ENCODE measurements at regions not wholly inside any gene's neighbourhood (a gene's known extent, or its start where the extent isn't known, plus 50 kb on each side); places are given as distances from the start of the nearest gene placed in this dataset.

GRCh38 chr7:124219681-124220080 is 186.8 kb upstream of the TMEM229A start:
- Histone ChIP-seq H3K4me2 (no peak overlapping the region), H3K4me1 (no peaks in the 10 kb centered on the region), H3K27ac (no peak overlapping the region), H3K9me3 (no peaks in the 10 kb centered on the region), H3K4me3 (no peak overlapping the region)
- ChIA-PET CTCF (no interaction called here), POLR2A (no interaction called here)
- 4% methylated on average over 3 of the region's 3 CpGs for WGBS (ENCODE audit: missing lambda C conversion rate)
- ATAC-seq (no peak), FAIRE-seq (no peak), DNase-seq (ENCODE audit: low read depth in 1 of 2, low spot score in 1 of 2) (no peak)
- TF ChIP-seq USF2 (IDR thresholded peaks at IDR 0.05) (no peak), SREBF2 (IDR thresholded peaks at IDR 0.05) (no peak), CHD2 (IDR thresholded peaks at IDR 0.05; ENCODE audit: low read length, partially characterized antibody) (no peak), CBX8 (IDR thresholded peaks at IDR 0.05) (no peak), MYC (IDR thresholded peaks at IDR 0.05; ENCODE audit: borderline replicate concordance, low read length) (no peak), MAZ (IDR thresholded peaks at IDR 0.05; ENCODE audit: borderline replicate concordance, low read depth, low read length) (no peak), REST (IDR thresholded peaks at IDR 0.05) (no peak), BHLHE40 (IDR thresholded peaks at IDR 0.05; ENCODE audit: low read depth, low read length) (no peak)

GRCh38 chr7:124208642-124209041 is 175.8 kb upstream of the TMEM229A start:
- Histone ChIP-seq H3K9me3 (no peaks in the 10 kb centered on the region), H3K4me3 (no peak overlapping the region), H3K4me1 (no peaks in the 10 kb centered on the region), H3K27ac (no peak overlapping the region), H3K4me2 (no peak overlapping the region)
- no peak for ATAC-seq
- no peak for FAIRE-seq
- ChIA-PET CTCF (no interaction called here), POLR2A (no interaction called here)
- DNase-seq (ENCODE audit: low read depth in 1 of 2, low spot score in 1 of 2): no peak
- no peak for TF ChIP-seq CHD4 (IDR thresholded peaks at IDR 0.05; ENCODE audit: borderline replicate concordance)
- TF ChIP-seq CBX8 (IDR thresholded peaks at IDR 0.05): no peak
- TF ChIP-seq HES2 (IDR thresholded peaks at IDR 0.05): no peak
- TF ChIP-seq GATA3 (IDR thresholded peaks at IDR 0.05; ENCODE audit: borderline replicate concordance): no peak
- TF ChIP-seq NFE2L2 (conservative IDR thresholded peaks at IDR 0.05; ENCODE audit: low read length): no peak
- TF ChIP-seq ELK1 (IDR thresholded peaks at IDR 0.05; ENCODE audit: low read depth, low read length): no peak
- TF ChIP-seq CTCF (IDR thresholded peaks at IDR 0.05): no peak
- TF ChIP-seq SMC3 (IDR thresholded peaks at IDR 0.05): no peak
- no peak for TF ChIP-seq ZNF302 (CRISPR knock-in tag; IDR thresholded peaks at IDR 0.05)
- TF ChIP-seq NR3C1 (IDR thresholded peaks at IDR 0.05): no peak
- TF ChIP-seq NPAS2 (CRISPR knock-in tag; IDR thresholded peaks at IDR 0.05; ENCODE audit: borderline replicate concordance): no peak
- no peak for TF ChIP-seq FOSL2 (IDR thresholded peaks at IDR 0.05)
- TF ChIP-seq FOSL2 (CRISPR knock-in tag; IDR thresholded peaks at IDR 0.05): no peak
- TF ChIP-seq ESRRA (IDR thresholded peaks at IDR 0.05; ENCODE audit: borderline replicate concordance, low read length): no peak
- no peak for TF ChIP-seq E2F6 (IDR thresholded peaks at IDR 0.05; ENCODE audit: borderline replicate concordance, low read depth)
- no peak for TF ChIP-seq HOXA7 (CRISPR knock-in tag; IDR thresholded peaks at IDR 0.05)
- no peak for TF ChIP-seq ZFP36 (IDR thresholded peaks at IDR 0.05; ENCODE audit: borderline replicate concordance, partially characterized antibody)
- no peak for TF ChIP-seq REST (IDR thresholded peaks at IDR 0.05)
- TF ChIP-seq HOXB13 (CRISPR knock-in tag; IDR thresholded peaks at IDR 0.05; ENCODE audit: low read depth): no peak
- WGBS (ENCODE audit: missing lambda C conversion rate): 29% methylated on average over 2 of the region's 2 CpGs

All from A549 (cell line).